GM18951 (cell line): ENCODE measurements at regions not wholly inside any gene's neighbourhood (a gene's known extent, or its start where the extent isn't known, plus 50 kb on each side); places are given as distances from the start of the nearest gene placed in this dataset.
"Not testable (repeated sequence)": the region's sequence is repeated elsewhere in the genome, so short reads cannot be mapped to it uniquely, and the experiment has no call there.

Source experiments
- POLR2A ChIP-seq: IDR thresholded peaks from 4 replicates; pipeline ENCODE4 v1.6.1; 2011; ENCODE audit warnings: mild to moderate bottlenecking; ENCODE audit not compliant: insufficient read length, insufficient read depth; ENCODE audit errors: extremely low read depth
- in situ Hi-C: fragments of 300-500 bp; cut with MboI; formaldehyde crosslinking; loops from one replicate; pipeline ENCODE4 v1.12.0; 2022; ENCODE audit warnings: low sequenced_read_pairs, mixed read lengths, inconsistent platforms; ENCODE audit not compliant: unreplicated experiment

DNA sequence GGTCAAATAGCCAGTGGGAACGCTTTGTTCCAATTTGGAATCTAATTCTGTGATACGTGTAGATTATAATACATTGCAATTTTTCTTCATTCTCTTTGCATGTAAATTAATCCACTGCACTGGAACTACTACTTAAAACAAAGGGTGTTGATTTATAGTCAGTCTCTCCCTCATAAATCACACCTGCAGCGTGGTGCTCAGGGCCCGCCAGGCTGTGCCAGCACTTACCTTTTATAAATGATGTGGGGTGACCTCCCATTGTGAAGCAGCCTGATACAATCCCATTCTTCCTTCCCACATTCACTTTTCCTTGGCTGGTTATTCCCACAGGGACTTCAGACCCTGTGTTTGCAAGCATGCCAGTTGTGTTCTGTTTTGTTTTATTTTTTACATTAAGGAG lies 302.3 kb upstream of the ID2 start:
- no peak for TF ChIP-seq POLR2A
- in situ Hi-C loops = no loop called here

- in situ Hi-C loops = no loop called here
- TF ChIP-seq POLR2A = no peak
Observed at GRCh38 chr2:8380026-8380425, 301.8 kb upstream of the ID2 start.

DNA sequence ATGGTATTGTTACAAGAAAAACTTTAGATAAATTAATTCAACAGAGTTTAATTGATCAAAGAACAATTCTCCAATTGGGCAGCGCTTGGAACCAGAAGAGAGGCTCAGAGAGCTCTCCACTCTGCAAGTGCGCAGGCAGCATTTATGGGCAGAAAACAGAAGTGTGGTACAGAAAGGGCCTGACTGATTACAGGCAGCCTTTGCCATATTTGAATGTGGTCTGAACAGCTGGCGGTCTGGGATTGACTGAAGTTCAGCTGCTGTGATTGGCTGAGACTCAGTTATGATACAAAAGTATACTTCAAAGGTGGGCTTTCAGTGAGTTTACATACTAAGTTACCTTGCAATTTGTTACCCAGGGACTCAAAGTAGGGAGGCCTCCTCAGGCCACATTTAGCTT lies 301.3 kb upstream of the ID2 start:
- no peak for TF ChIP-seq POLR2A
- in situ Hi-C loops = no loop called here

GRCh38 chr2:8382485-8382884 lies 299.4 kb upstream of the ID2 start:
- in situ Hi-C loops = no loop called here
- no peak for TF ChIP-seq POLR2A

DNA sequence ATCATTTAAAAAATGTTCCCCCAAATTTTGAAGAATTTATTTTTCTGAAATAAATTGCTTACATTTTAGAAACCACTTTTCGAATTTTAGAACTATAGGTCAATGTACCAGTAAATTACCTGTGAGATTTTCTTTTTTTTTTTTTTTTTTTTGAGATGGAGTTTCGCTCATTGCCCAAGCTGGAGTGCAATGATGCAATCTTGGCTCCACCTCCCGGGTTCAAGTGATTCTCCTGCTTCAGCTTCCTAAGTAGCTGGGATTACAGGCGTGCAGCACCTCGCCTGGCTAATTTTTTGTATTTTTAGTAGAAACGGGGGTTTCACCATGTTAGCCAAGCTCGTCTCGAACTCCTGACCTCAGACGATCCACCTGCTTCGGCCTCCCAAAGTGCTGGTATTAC lies 295.1 kb upstream of the ID2 start:
- in situ Hi-C loops = not testable (repeated sequence)

DNA sequence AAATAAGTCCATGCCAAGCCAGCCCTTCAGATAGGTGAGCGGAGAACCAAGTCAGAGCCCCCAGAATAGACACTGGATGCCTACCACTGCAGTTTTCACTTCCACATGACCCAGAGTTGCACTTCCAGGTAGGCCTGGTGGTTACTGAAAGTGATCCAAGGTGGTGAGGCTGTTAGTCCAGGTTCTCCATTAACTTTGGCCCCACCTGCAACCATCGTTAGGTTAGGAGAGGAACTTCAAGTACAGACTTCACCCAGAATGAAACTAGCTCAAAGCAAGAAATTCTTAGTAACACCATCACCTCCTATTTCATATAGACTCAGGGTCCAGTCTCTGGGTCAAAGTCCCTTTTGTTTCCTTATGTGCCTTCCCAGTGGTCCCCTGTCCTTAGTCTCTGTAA lies 293.1 kb upstream of the ID2 start:
- no peak for TF ChIP-seq POLR2A
- in situ Hi-C loops = no loop called here

DNA sequence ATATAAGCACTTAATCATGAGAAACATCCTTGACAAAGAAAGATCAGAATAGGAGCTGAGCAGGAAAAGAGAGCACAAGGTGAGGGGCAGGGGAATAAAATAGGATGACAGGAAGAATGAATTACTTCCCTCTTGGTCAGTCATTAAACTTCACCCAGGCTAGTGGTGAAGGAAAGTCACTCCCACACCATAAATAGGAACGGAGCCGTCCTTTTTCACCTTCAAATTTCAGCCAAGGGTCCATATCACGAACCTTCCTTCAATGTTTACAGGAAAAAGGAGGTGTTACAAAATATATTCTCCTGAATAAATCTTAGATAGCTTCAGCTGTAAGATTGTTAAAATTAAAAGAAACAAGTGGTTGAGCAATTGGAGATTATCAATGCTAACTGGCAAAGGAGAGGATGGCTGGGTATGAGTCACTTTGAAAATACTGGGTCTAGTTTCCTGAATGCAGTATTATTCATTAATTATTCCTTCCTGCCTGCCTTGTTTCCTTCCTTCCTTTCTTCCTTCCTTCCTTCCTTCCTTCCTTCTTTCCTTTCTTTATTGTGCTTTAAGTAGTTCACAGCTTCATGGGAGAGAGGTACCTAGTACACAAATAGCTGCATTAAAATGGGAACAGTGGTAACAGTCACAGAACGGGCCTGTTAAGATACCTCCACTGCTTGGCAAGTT lies 292.3 kb upstream of the ID2 start:
- TF ChIP-seq POLR2A = no peak
- in situ Hi-C loops = no loop called here

DNA sequence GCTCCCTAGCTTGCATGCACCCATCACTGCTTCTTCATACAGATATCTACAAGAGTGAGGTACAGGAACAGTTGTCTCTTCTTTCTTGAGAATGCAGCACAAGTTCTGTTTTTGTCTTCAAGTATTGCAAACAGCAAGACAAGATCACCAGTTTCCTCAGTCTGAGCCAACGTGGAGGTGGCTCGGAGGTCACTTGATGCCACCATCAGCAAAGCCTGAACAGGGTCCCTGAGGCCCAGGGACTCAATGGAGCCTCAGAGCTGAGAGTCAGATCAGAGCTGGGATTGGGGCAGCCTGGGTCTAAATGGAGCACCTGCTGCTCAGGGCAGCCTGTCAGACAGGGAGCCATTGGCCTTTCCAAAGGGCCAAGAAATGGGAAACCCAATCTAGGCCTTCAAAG lies 290.7 kb upstream of the ID2 start:
- no peak for TF ChIP-seq POLR2A
- in situ Hi-C loops = no loop called here

DNA sequence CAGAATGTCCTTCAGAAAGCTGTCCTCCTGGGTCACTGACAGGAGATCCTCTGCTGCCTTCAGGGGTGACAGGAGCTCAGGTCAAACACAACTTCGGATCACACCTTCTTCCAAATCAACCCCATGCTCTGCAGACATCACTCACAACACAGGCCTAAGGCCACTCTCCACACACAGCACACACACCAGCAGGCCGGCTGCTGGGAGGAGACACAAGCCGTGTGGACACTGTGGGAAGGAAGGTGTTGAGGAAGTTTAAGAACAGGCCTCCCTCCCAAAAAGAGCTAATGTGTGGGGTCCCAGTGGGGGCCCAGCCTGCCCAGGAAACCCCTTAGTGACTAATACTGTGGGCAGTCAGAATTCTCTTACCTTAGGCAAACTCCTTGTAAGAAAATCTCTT lies 290.3 kb upstream of the ID2 start:
- TF ChIP-seq POLR2A = no peak
- in situ Hi-C loops = no loop called here

DNA sequence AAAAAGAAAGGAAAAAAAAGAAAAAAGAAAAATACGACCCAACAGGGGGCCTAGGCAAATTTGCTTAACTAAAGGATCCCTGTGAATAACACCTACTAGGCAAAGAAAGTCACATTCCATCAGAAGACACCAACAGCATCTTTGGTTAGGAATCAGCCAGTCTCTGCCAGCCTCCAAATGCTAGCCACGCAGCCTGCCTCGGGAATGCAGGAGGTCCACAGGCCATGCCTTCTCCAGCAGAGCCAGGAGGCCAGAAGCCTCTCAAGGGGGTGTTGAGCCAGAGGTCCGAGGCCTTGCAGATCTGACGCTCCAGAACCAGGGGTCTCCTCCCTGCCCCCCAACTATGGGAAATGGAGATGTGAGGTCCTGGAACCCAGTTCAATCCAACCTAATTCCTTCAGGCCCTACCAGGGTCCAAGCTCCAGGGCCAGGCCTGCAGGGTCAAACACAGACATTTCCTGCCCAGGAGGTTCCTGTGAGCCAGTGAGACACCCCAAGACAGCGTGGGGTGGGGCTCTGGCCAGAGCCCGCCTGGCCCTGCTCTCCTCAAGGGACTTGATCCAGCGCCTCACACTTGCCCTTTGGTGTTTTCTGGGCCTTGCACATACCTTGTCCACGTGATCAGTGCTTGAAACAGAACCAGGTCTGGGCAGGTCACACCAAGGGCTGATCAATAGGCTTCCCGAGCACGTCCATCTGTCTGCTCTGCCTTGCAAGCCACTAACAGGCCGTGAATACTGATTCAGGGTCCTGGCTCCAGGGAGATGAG lies 289.6 kb upstream of the ID2 start:
- in situ Hi-C loops = no loop called here
- no peak for TF ChIP-seq POLR2A

DNA sequence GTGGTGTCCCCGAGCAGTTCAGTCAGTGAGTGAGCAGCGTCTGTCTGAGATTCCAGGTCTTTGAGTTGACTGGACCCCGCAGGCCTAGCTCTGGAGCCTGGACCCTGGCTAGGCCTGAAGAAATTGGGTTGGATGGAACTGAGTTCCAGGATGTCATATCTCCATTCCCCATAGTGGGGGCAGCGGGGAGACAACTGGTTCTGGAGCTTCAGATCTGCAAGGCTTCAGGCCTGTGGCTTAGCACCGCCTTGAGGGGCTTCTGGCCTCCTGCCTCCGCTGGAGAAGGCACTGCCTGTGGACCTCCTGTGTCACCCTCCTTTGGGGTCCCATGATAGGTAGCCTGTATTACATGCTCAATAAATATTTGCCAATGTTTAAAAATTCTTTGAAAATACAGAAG lies 288.4 kb upstream of the ID2 start:
- in situ Hi-C loops = no loop called here
- no peak for TF ChIP-seq POLR2A

DNA sequence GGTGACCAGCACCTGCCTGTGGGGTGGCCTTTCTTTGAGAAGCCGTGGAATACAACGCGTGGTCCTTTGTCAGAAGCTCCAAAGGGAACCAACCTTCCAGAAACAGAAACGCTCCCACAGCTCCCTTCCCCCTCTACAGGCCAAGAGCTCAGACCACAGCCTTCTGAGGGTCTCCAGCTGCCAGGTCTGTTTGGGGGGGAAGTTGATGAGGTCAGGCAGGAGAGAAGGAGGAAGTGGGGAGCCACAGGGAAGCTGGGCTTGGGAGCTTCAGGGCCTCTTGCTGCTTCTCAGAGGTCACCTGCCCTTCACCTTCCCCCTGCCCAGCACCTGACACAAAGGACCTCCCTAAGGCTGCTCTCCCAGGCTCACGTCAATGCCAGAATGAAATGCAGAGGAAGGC lies 287.7 kb upstream of the ID2 start:
- TF ChIP-seq POLR2A = no peak
- in situ Hi-C loops = no loop called here

GRCh38 chr2:8394569-8395359 lies 287.1 kb upstream of the ID2 start:
- in situ Hi-C loops = no loop called here

DNA sequence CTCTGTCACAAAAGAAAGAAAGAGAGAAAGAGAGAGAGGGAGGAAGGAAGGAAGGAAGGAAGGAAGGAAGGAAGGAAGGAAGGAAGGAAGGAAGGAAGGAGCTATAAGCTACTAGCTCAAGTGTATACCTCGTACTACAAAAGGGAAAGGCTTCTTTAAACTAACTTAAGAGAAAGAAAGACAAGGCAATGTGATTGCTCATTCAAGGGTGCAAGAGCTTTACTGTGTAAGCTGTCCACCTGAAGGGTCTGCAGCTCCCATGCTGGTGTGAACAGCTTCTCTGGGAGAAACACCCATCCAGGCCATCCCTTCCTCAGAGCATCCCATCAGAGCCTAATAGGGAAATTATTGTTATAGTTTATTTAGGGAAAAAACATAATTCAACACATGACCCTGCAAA lies 286.1 kb upstream of the ID2 start:
- TF ChIP-seq POLR2A = no peak
- in situ Hi-C loops = no loop called here

More at GRCh38 chr2:8394569-8395359, 287.1 kb upstream of the ID2 start:
- TF ChIP-seq POLR2A = no peak

DNA sequence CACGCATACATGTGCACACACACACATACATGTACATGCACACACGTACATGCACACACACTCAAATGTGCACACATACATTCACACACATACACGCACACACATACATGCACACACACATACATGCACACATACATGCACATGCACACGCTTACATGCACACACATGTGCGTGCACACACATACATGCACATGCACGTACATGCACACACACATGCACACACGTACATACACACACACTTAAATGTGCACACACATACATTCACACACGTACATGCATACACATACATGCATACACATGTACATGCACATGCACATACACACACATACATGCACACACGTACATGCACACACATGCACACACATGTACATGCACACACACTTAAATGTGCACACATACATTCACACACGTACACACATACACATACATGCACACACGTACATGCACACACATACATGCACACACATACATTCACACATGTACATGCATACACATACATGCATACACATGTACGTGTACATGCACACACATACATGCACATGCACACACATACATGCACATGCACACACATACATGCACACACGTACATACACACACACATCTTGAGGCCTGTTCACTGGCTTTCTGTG lies 283.7 kb upstream of the ID2 start:
- in situ Hi-C loops = no loop called here
- no peak for TF ChIP-seq POLR2A
